Lower leg skin (tissue), 3 donors: ENCODE measurements at regions not wholly inside any gene's neighbourhood (a gene's known extent, or its start where the extent isn't known, plus 50 kb on each side); places are given as distances from the start of the nearest gene placed in this dataset.

Experiments
- POLR2A ChIP-seq, 2 donors: fragments of 450-650 bp; IDR thresholded peaks; one replicate each; pipeline ENCODE4 v1.6.1; 2016 to 2017; ENCODE audit warnings: antibody characterized with exemption in 2 of 2, mild to moderate bottlenecking in 1 of 2, moderate library complexity in 1 of 2
- TF ChIP-seq, protein P1 (sequence below), 3 donors: fragments of 450-650 bp; IDR thresholded peaks; one replicate each; pipeline ENCODE4 v1.5.1; 2016; ENCODE audit warnings: antibody characterized with exemption in 3 of 3, mild to moderate bottlenecking in 3 of 3, moderate library complexity in 2 of 3

DNA sequence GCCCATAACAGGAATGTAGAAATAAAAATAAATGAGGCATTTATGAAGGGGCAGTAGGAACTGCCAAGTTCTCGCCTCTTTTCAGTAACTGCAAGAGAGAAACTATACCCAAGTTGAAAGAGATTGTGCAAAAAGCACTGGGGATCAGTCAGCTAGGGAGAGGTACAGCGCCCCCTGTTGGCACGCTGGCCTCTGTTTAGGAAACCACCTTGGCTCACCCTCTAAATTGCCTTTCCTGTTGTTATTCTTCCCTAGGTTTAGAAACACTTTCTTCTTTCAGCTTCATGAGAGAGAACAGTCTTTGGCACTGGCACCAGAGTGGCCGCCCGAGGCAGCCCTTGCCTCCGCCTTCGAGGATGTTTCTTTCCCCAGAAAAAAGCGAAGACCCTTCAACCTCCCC lies 348.5 kb downstream of the MID1IP1 start:
- TF ChIP-seq, protein P1, sequence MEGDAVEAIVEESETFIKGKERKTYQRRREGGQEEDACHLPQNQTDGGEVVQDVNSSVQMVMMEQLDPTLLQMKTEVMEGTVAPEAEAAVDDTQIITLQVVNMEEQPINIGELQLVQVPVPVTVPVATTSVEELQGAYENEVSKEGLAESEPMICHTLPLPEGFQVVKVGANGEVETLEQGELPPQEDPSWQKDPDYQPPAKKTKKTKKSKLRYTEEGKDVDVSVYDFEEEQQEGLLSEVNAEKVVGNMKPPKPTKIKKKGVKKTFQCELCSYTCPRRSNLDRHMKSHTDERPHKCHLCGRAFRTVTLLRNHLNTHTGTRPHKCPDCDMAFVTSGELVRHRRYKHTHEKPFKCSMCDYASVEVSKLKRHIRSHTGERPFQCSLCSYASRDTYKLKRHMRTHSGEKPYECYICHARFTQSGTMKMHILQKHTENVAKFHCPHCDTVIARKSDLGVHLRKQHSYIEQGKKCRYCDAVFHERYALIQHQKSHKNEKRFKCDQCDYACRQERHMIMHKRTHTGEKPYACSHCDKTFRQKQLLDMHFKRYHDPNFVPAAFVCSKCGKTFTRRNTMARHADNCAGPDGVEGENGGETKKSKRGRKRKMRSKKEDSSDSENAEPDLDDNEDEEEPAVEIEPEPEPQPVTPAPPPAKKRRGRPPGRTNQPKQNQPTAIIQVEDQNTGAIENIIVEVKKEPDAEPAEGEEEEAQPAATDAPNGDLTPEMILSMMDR (IDR thresholded peaks at IDR 0.05): peak in 1 of 3 donors; percentile 32
- TF ChIP-seq POLR2A (IDR thresholded peaks at IDR 0.05): no peak
